ENCODE measurements at regions not wholly inside any gene's neighbourhood (a gene's known extent, or its start where the extent isn't known, plus 50 kb on each side); places are given as distances from the start of the nearest gene placed in this dataset.
A peak's percentile ranks its signal among the peaks of the same experiment; 100 is the strongest.
"Not testable (repeated sequence)": the region's sequence is repeated elsewhere in the genome, so short reads cannot be mapped to it uniquely, and the experiment has no call there.

GRCh38 chr13:65943708-65944107 is 1286.4 kb downstream of the PCDH9 start:
- no peak for DNase-seq (ENCODE audit: low spot score)

GRCh38 chr13:65943024-65943423 is 1287.1 kb downstream of the PCDH9 start:
- no peak for DNase-seq (ENCODE audit: low spot score)

DNA sequence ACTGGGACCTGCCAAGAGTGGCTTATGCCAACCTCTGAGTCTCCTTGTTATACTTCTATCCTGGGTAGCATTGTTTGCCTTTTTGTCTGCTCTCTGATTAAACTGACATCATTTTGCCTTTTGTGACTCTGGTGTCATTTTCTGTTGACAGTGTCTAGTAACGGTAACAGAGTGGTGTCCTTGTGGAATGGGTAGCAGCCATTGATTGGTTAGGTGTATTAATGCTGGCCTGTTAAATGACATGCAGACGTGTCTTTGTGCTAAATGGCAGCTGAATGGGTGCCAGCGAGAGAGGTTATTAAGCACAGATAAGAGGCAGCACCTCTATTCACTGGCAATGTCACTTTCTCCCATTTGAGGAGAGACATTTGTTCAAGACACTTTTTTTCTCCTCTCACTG is 1289.4 kb downstream of the PCDH9 start:
- DNase-seq (ENCODE audit: low spot score), result no peak

DNA sequence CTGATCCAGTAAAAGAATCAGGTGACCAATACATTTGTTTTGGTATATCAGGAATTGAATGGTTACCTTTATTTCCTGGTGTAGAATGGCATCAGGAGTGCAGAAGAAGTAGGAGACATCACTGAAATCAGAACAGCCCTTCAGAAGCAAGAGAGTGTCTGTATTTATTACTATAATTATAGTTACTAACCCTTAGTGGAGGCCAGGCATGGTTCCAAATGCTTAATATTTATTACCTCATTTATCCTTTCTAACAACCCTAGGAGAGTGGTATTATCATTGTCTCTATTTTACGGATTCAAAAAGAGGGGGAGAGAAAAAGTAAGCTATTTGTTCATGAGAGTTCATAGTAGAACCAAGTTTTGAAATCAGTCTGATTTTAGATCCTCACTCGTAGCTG is 1292.9 kb downstream of the PCDH9 start:
- DNase-seq (ENCODE audit: low spot score), result no peak

GRCh38 chr13:65936249-65936648 is 1293.9 kb downstream of the PCDH9 start:
- DNase-seq (ENCODE audit: low spot score), result no peak

GRCh38 chr13:65932587-65933239 is 1297.4 kb downstream of the PCDH9 start:
- no peak for DNase-seq (ENCODE audit: low spot score)

DNA sequence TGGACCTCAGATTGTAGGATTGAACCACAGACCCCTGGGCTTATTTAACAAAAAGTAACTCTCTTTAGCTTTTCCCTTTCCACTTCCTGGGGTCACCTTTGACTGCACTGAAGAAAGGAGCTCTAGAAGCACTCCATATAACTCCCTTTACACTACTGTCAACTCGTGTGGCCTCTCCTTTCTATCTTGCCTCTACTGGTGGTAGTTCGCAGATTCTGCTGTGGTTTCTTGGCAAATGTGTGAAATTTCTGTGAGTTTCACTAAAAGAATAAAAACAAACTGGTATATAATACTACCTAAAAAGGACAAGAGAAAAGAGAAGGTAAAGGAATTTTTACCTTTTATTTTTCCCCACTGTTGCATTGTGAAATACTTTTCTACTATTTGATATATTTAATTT is 1298.1 kb downstream of the PCDH9 start:
- no peak for DNase-seq (ENCODE audit: low spot score)

- no peak for DNase-seq (ENCODE audit: low spot score)
Measured at GRCh38 chr13:65929436-65929835, 1300.7 kb downstream of the PCDH9 start.

- DNase-seq (ENCODE audit: low spot score), result peak; percentile 40
Measured at GRCh38 chr13:65926750-65927171, 1303.4 kb downstream of the PCDH9 start.

DNA sequence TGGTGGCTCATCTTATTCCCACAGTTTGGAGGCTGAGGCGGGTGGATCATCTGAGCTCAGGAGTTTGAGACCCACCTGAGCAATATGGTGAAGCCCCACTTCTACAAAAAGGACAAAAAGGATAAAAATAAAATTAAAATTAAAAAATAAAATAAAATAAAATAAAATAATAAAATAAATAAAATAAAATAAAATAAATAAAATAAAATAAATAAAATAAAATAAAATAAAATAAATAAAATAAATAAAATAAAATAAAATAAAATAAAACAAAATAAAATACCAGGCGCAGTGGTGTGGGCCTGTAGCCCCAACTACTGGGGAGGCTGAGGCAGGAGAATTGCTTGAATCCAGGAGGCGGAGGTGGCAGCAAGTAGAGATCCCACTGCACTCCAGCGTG is 1307.3 kb downstream of the PCDH9 start:
- DNase-seq (ENCODE audit: low spot score), result not testable (repeated sequence)

GRCh38 chr13:65921933-65922332 is 1308.2 kb downstream of the PCDH9 start:
- no peak for DNase-seq (ENCODE audit: low spot score)

DNA sequence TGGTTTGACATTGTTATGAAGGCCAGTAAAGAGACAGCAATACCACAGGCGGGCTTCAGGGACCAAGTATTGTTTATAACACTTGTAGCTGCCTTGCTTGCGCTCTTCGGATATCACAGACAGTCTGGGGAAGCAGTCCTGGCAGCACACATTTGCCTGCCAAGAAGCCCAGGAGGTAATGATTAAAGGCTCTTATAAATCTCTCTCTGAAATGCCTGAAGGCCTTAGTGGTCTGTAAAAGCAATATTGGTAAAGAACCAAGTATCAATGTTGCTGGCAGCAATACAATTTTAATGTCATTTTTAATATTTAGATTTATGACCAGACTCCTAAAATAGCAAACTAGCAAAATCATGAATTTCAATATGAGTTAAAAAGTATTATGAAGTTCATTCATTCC is 1312.4 kb downstream of the PCDH9 start:
- no peak for DNase-seq (ENCODE audit: low spot score)

DNA sequence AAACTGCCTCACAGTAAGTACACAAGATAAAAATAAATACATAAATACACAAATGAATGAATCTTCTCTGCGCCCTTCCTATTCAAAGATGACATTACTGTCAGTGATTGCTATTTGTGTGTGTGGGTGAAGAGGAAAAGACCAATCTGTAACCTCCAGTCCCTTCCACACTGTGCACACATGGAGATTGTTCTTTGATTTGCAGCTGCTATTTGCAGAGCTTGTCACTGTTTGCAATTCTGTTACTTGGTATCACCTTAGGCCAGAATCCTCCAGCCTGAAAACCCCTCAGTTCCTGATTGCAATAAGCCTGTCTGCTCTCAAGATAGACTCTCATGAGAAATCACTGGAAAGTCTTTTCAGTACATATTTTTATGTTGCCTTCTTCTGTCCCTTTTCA is 1314.9 kb downstream of the PCDH9 start:
- DNase-seq (ENCODE audit: low spot score), result no peak

DNA sequence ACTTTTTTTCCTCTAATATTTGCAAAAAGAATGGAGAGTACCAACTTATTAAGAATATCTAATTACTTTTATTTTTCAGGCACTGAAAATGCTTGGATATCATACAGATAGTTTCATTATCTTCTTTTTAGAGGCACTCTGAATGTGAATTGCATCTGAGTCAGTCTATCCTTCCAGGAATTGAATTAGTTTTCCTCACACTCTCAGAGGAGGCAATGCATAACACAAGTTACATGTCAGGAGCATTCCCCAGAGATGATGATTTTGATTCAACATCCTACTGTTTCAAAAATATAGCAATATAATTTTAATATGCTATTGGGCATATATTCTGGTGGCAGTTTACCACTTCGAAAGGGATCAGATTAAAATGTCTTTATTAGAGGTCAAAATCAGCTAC is 1315.4 kb downstream of the PCDH9 start:
- DNase-seq (ENCODE audit: low spot score), result no peak

GRCh38 chr13:65913173-65913572 is 1317.0 kb downstream of the PCDH9 start:
- no peak for DNase-seq (ENCODE audit: low spot score)

DNA sequence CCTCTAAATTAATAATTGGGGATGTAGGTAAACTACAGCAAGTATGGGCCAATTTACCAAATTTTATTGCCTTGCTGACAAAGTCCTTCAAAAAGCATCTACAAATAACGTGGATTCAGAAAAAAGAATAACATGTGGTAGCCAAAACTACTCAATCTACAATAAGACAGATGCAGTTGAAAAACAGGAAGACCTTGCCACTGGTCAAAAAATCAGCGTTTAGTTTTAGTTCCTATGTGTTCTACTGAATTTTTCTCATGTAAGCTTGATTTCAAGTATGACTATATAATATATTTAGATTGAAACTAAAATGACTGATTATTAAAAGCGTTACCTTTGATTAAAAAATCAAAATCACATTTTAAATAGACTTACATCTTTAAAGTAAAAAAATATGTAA is 1317.6 kb downstream of the PCDH9 start:
- no peak for DNase-seq (ENCODE audit: low spot score)

- no peak for DNase-seq (ENCODE audit: low spot score)
Measured at GRCh38 chr13:65911546-65912193, 1318.5 kb downstream of the PCDH9 start.

- no peak for DNase-seq (ENCODE audit: low spot score)
Measured at GRCh38 chr13:65909501-65909900, 1320.6 kb downstream of the PCDH9 start.

DNA sequence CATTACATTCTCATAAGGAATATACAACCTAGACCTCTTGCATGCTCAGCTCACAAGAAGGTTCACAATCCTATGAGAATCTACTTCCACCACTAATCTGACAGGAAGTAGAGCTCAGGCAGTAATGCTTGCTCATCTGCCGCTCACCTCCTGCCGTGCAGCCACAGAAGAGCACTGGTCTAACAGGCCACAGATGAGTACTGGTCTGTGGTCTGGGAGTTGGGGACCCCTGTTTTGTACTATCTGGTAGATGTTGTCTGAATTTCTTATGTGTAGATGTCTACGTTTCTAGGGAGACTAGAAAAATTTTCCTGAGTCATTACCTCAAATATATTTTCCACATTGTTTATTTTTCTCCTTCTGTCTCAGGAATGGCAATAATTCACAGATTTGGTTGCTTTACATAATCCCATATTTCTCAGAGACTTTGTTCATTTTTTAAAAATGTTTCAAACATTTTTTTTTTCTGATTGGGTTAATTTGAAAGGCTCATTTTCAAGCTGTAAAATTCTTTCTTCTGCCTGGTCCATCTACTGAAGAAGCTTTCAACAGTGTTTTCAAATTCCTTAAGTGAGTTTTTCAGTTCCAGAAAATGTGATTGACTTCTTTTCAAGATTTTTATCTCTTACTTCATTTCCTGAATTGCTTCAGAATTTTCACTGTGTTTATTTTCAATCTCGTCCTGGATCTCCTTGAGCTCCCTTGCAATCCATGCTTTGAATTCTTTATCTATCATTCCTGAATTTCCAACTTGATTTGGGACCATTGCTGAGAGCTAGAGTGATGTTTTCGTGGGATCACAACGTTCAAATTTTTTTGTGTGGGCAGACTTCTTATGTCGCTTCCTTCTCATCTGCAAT is 1322.2 kb downstream of the PCDH9 start:
- no peak for DNase-seq (ENCODE audit: low spot score)

DNA sequence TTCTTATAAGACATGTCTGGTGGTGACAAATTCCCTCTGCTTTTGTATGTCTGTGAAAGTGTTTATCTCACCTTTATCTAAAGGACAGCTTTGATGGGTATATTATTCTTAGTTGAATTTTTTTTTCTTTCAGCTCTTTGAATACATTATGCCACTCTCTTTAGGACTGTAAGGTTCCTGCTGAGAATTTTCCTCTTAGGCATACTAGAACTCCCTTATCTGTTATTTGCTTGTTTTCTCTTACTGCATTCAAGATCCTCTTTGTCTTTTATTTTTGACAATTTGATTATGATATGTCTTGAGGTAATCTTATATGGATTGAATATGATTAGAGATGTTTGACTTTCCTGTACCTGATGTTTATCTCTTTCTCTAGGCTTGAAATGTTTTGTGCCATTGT is 1328.4 kb downstream of the PCDH9 start:
- DNase-seq (ENCODE audit: low spot score), result no peak

GRCh38 chr13:65894049-65894448 is 1336.1 kb downstream of the PCDH9 start:
- no peak for DNase-seq (ENCODE audit: low spot score)

- DNase-seq (ENCODE audit: low spot score), result no peak
Measured at GRCh38 chr13:65892859-65893258, 1337.3 kb downstream of the PCDH9 start.

GRCh38 chr13:65889368-65889767 is 1340.8 kb downstream of the PCDH9 start:
- no peak for DNase-seq (ENCODE audit: low spot score)

All from HT-29 (cell line).